ENCODE measurements at regions not wholly inside any gene's neighbourhood (a gene's known extent, or its start where the extent isn't known, plus 50 kb on each side); places are given as distances from the start of the nearest gene placed in this dataset.
"Not testable (repeated sequence)": the region's sequence is repeated elsewhere in the genome, so short reads cannot be mapped to it uniquely, and the experiment has no call there.

DNA sequence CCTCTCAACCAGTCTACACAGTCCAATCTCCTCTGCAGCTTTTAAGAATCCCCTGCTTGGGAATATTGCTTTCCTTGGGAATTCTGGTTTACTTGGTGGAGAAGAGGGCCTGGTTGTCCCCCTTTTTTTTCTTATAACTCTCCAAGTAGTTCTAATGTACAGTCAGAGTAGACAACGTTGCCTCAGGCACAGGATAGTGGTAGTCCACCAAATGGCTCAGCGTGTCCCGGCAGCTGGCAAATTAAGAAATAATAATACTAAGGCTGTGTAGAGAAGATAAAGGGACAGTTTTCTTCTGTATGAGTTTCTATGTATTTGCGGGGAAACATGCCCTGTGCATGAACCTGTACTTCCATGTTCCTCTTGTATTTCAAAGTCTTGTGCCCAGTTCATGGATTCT is 145.7 kb upstream of the RREB1 start:
- no peak for DNase-seq

DNA sequence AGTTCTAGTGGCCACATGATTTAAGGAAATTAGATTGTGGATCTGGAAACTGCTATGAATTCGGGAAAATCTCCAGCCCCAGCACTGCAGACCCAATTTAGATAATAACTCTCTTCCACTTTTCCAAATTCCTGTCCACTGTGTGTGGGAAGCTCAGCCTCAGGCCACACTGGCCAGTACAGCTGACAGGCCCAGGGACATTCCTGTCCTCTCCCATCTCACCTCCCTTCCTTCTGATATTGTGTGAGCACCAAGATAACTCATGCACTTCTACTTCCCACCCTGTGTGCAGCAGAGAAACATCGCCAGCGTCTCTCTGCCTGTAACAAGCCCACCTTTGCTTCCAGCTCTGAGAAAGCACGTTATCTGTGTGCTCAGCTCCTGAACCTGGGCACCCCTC is 145.1 kb upstream of the RREB1 start:
- DNase-seq, result no peak

DNA sequence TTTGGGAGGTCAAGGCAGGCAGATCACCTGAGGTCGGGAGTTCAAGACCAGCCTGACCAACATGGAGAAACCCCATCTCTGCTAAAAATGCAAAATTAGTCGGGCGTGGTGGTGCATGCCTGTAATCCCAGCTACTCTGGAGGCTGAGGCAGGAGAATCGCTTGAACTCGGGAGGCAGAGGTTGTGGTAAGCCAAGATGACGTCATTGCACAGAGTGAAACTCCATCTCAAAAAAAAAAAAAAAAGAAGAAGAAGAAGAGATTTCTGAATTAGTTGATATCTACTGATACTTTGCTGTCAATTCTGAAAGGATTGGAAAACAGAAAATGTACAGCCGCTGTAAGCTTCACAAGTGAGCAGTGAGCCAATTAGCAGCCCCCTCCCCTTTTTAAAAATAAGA is 144.4 kb upstream of the RREB1 start:
- DNase-seq, result not testable (repeated sequence)

- no peak for DNase-seq
These were observed 143.1 kb upstream of the RREB1 start for GRCh38 chr6:6964675-6965074.

- DNase-seq, result no peak
These were observed 141.6 kb upstream of the RREB1 start for GRCh38 chr6:6966127-6966526.

GRCh38 chr6:6966569-6966968 is 141.2 kb upstream of the RREB1 start:
- DNase-seq, result no peak

DNA sequence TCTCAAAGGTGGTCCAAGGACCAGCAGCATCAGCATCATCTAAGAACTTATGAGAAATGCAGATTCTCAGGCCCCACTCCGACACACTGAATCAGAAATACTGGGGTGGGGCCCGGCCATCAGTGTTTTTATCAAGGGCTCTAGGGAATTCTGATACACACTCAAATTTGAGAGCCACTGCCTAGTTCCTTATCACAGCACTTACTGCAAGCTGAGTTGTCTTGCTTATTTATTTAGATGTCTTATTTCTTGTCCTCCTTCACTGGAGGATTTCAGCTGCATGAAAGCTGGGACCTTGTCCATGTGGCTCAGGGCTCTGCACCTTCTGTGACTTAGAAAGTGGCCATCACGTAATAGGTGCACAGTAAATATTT is 139.4 kb upstream of the RREB1 start:
- DNase-seq, result no peak

- DNase-seq, result no peak
These were observed 138.8 kb upstream of the RREB1 start for GRCh38 chr6:6968731-6969552.

GRCh38 chr6:6969761-6970223 is 138.0 kb upstream of the RREB1 start:
- no peak for DNase-seq

DNA sequence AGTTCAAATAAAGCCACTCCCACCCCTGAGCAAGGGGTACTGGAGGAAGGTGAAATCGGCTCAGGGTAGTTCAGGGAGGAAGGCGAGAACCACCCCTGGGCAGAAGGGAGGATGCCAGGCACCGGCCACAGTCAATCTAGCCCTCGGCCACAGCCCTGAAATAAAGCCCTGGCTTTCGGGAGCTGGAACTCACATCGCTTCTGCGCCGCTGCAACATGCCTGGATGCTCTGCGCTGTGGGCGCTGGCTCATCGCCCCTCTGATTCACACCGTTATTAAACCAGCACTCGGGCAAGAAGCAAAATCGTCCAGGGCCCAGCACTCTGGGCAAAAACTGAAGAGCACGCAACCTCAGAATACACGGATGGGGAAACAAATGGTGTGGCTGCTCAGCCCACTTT is 136.9 kb upstream of the RREB1 start:
- no peak for DNase-seq

DNA sequence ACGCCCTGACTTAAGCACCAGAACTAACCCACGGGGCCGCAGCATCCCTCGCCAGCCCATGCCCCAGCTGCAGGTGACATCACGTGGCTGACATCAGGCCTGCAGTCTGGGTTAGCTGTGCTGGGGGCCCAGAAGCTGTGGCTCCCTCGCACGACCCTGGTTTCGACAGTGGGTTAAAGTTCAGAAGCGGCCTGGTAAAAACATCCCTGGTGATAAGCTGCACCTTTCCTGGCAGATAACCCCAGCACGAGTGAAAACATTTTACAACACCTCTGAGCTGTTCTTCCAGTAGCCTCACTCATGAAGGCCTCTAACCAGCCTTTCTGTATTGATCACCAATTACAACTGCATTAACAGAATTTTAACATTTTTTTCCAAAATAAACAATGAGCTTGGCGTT is 136.4 kb upstream of the RREB1 start:
- no peak for DNase-seq

- no peak for DNase-seq
These were observed 135.3 kb upstream of the RREB1 start for GRCh38 chr6:6972456-6972855.

DNA sequence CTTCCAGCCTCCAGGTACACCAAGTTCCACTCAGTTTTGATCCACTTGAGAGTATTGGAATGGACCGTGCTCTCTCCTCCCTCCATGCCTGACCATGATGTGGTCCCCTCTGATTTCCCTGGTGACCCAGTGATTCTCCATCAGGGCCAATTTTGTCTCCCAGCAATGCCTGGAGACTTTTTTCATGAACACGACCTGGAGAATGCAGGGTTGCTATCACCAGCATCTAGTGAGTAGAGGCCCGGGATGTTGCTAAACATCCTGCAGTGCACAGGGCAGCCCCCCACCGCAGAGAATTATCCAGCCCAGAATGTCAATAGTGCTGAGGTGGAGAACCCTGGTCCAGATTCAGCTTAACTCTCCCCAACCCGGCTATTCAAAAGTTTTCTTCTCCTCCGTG is 134.0 kb upstream of the RREB1 start:
- no peak for DNase-seq

DNA sequence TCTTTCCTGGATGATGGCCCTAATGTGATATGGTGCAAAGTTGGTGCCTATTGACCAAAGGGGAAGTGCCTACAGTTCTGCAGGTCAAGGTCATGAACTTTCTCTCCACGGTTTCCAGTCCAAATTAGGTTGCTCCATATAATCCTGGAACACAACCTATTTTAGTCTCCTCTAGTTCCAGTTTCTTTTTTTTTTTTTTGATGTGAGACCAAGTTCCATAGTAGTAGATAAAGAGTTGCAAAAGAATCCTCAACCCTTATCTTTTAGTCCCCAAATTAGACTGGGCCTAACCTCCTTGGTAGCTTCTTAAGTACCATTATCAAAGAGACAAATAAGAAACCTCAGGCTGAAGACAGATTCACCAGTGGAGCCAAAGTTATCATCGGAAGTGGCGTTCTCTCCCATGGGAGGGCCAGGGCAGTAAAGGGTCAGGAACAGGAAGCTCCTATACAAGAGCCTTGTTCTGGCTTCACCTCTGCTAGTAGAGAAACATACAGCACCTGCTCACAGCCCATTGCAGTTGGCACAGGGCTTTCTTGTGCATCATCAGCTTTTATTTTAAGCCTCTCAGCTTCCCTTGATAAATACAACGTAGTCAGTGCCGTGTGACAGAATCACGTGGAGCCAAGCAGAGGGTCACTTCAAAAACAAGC is 132.2 kb upstream of the RREB1 start:
- no peak for DNase-seq

- no peak for DNase-seq
These were observed 131.6 kb upstream of the RREB1 start for GRCh38 chr6:6976193-6976592.

- no peak for DNase-seq
These were observed 129.0 kb upstream of the RREB1 start for GRCh38 chr6:6978731-6979130.

- DNase-seq, result no peak
These were observed 126.7 kb upstream of the RREB1 start for GRCh38 chr6:6980999-6981597.

DNA sequence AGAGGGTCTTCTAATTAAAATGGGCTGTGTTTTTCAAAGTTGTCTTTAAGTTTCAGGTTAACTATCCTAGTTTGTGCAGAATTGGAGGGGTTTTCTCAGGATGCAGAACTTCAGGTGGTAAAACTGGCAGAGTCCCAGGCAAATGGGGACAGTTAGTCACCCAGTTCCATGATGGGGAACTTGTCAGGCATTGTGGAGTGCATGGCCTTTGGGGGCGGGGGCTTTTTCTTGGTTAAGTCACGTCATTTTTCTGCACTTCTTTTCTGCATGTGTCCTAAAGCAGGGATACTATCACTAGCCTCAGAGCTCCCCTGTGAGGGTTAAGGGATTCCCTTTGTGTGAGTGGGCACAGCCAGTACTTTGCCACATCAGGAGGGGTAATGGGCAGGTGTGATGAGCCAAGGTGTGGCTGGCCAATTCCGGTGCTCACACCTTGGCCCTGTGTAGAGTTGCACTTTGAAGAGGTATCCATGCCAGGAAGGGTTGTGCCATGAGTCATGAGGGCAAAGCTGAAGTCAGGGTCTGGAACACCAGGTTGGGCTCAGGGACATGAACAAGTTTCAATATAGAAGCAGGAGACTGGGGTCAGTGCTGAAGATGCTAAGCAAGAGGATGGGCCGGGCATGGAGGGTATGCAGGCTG is 126.0 kb upstream of the RREB1 start:
- no peak for DNase-seq

GRCh38 chr6:6982663-6983062 is 125.1 kb upstream of the RREB1 start:
- no peak for DNase-seq

DNA sequence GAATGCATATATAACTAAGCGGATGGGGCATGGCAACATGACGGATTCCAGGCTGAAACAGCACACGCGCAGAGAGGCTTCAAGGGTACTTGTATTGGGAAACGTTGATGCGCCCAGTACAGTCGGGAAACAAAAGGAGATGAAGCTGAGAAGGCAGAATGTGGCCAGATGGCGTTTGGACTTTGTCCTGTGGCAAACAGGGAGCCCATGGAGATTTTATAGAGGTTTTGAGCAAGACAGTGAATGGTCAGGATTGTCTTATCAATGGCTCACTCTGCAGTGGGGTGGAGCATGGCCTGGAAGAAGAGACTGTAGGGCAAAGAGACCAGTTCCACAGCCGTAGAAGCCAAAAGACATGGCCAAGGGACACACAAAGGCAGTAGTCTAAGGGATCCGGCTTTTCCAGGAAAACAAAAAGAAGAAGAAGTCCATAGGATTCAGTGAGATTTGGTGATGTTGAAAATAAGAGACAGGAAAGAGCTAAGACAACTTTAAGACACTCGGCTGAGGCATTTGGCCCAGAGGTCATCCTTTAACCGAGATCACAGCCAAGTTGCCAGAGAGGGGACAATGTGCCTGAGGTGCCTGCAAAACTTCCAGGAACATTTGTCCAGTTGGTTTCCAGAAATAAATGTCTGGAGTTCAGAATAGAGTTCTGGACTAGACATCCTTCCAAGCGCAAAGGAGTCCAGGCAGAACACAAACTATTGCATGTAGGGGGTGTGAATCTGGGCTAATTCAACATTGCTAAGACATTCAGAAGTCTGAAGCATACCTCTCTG is 123.0 kb upstream of the RREB1 start:
- no peak for DNase-seq

- DNase-seq, result no peak
These were observed 121.4 kb upstream of the RREB1 start for GRCh38 chr6:6986344-6986743.

- no peak for DNase-seq
These were observed 120.0 kb upstream of the RREB1 start for GRCh38 chr6:6987749-6988148.

- not testable (repeated sequence) for DNase-seq
These were observed 117.7 kb upstream of the RREB1 start for GRCh38 chr6:6990059-6990458.

Measured in activated T-cell treated with anti-CD3 and anti-CD28 coated beads, Interleukin-2, amount 50 U/mL, for 1 hour (primary cell).